Inferior parietal cortex (tissue), 1 donor: ENCODE measurements at regions not wholly inside any gene's neighbourhood (a gene's known extent, or its start where the extent isn't known, plus 50 kb on each side); places are given as distances from the start of the nearest gene placed in this dataset.
"Not testable (repeated sequence)": the region's sequence is repeated elsewhere in the genome, so short reads cannot be mapped to it uniquely, and the experiment has no call there.

Experiments used
- DNase-seq: peaks from one replicate; pipeline ENCODE4 v3.0.0-alpha.2; 2016; ENCODE audit errors: extremely low spot score

DNA sequence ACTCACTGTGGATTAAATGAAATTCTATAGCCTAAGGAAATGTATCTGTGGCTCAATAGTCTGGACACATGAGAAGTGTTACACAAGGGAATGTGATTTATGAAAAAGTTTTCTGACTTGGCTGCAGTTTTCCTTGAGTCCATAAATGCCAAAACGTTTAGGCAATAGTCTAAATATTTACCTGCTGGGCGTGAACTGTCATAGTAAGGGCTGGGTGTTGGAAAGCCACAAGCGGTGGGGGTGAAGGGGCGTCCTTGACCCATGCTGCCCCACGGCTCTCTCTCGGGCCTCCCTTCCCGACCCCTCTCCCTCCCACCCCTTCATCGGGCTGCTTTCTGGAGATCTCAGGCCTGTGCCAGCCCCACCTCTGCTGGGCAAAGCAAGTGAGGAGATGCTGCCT is 223.7 kb downstream of the BUB3 start:
- DNase-seq = no peak

DNA sequence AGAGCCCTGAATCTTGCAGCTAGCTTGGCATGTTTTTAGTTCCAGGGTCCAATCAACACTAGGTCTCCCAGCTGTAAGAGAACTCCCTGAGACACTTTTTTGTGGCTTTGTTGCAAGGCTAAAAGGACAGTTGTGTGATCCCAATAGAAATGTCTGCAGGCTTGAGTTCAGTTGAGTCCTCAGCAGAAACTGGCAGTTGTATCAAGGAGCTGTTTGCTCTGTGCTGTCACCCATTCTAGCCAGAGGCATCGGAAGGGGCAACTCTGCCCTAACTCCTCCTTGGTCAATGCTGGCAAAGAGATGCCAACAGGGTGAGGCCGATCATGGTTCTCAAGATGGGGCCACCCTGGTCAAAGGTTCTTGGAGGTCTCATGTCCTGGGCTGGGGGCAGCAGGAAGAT is 224.1 kb downstream of the BUB3 start:
- DNase-seq = no peak

DNA sequence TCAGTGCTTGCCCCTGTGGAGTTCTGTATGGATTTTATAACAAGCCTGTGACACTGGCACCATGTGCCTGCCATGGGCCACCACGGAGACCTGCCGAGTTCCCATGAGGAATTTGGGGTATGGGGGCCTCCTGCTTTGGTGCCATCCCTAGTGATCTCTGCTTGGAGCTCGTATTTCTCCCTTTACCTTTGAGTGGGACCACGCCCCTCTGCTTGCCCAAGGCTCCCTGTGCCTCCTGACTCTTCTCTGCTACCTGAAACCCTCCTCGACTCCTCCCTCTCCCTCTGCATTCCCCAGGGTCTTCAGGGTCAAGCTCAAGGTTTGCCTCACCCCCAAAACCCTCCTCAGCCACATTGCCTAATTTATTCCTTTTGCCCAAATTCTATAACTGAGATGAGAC is 225.0 kb downstream of the BUB3 start:
- no peak for DNase-seq

DNA sequence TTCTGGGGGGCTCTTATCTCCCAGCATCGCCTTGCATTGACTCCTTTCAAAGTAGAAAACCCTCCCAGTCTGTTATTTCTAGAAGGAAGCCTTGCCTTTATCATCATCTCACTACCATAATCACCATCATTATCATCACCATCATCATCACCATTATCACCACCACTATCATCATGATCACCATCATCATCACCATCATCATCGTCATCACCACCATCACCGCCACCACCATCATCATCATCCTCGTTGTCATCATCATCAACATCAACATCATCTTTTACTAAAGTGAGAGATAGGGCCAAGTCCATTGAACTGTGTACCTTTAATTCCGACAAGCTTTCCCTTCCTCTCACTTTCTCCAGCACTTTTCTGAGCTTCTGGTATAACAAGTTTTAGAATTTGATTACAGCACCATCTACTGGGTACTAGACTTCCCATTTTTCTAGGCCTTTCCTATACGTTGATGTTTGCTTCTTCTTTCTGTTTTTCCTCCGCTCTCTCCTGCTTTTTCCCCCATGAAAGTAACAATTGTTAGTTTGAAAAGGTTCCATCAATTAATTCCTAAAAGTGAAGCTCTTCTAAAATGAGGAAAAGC is 226.4 kb downstream of the BUB3 start:
- DNase-seq = peak; percentile 75

DNA sequence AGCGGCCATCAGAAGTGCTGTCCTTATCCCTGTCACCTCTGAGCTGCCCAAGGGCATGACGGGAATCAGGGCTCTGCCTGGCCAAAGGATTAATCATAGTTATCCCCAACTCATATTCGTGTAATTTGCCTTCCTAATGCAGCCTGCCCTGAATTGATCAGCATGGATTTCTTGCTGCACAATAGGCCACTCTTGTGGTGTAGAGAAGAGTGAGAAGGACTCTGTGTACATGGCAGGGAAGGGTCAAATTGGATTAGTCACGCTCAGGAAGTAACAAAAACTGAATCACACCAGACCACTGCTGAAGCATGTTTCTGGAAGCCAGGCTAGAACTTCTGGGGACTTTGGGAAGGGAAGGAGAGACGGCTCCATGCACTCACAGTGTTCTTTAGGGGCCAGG is 227.0 kb downstream of the BUB3 start:
- DNase-seq = no peak

DNA sequence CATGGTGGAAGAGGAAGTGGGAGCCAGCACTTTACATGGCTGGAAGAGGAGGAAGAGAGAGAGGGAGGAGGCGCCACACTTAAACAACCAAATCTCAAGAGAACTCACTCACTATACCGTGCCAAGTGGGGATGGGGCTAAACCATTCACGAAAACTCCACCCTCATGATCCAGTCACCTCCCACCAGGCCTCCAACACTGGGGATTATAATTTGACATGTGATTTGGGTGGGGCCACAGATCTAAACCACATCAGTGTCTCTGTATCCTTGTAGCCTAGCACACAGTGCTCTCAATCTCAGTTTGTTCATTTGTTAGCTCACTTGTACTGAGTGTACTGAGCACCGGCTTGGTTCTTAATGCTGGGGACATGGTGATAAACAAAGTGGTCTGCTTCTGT is 228.3 kb downstream of the BUB3 start:
- no peak for DNase-seq

DNA sequence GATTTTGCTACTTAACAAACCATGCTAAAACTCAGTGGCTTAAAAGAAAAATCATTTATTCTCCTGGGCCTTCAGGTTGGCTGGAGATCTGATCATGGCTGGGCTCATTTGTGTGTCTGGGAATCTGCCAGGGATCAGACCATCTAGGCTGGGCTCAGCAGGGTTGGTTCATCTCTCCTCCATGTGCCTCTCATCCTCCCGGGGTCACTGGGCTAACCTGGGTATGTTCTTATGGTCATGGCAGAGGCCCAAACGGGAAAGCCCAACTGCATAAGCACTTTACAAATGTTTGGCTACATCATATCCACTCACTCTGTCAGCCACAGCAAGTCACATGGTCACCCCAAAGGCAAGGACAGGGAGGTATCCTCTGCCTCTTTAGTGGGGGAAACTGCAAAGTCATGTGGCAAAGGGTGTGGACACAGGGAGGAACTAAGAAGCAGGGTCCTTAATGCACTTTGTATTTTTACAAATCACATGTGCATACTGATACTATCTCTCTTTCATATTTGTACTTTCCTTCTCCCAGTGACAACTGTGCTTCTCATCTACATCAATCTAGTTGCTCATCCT is 231.4 kb downstream of the BUB3 start:
- DNase-seq = no peak

DNA sequence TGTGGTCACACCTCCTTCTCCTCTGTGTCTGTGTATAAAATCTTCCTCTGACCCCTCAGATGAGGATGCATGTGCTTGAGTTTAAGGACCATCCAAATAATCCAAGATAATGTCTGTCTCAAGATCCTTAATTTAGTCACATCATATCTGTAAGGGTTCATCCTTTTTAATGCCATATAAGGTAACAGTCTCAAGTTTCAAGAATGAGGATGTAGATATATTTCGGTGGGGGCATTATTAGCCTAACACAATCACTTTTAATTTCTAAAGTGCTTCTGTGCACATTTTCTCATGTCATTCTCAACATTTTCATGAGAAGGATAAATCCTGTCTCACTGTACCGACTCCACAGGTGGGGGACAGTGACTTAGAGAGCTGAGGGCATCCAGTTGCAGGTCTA is 235.3 kb downstream of the BUB3 start:
- no peak for DNase-seq

DNA sequence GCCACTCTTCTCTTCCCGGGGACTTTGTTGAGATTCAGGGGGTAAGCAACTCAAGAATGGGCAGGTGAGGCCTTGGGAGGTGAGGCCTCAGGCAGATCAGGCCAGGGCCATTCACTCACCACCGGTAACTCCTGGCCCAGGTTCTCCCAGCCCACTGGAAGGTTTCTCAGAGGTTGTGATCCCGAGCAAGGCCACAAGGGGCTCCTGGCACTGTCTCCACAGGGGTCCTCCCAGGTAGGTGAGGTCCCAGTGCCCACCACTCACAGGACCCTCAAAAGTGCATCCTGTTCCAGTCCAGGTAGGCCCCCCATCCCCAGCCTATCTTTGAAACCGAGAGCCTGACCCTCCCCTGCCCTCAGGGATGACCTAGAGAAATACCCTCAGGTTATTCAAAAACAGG is 236.1 kb downstream of the BUB3 start:
- DNase-seq = no peak

DNA sequence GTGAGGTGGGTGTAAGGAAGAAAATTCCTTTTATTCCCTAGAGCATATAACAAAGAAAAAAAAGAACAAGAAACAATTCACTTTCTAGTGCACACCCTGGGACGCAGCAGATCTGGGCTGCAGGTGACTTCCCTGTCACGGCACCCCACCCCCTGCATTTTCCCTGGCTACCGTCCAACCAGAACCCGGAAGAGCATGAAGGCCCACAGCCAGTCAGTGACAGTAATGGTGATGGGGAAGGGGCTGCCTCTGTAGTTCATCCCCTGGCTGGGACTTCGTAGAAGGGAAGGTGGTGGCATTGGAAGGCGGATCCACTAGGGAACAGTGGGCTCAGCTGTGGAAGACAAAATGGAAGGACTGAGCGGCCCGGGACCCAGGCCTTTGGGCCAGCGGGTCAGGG is 236.7 kb downstream of the BUB3 start:
- no peak for DNase-seq

DNA sequence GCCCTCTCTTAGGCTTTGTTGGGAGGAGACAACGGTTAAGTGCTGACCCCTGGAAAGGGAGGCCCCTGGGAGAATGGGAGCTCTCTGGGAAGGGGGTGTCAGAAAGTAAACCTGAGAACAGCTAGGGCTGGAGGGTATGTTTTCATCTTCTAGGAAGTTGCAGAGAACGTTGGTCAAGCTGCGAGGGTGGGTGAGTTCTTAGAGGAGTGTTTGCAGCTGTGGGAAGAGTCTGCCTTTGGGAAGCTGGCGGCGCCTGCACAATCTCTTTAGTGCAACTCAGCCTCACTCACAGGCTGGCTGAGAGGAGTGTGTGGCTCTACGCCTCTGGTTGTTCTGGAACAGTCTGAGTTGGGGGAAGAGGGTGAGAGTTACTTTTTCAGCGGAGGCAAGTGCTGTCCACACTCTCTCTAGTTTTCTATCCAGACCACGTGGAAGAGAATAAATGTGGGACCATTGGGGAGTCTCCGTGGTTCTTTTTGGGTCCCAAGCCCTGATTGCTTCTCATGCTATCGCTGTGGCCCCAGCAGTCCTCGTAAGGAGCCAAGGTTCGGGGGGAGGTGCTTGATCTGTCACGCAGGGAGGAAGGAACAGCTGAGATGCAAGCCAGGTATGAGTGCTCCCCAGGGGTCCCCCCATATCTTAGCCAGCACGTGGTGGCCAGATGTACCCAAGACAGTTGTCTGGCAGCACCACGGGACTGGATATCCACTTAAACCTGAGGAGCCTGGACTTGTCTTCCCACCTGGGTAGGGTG is 237.2 kb downstream of the BUB3 start:
- DNase-seq = no peak

DNA sequence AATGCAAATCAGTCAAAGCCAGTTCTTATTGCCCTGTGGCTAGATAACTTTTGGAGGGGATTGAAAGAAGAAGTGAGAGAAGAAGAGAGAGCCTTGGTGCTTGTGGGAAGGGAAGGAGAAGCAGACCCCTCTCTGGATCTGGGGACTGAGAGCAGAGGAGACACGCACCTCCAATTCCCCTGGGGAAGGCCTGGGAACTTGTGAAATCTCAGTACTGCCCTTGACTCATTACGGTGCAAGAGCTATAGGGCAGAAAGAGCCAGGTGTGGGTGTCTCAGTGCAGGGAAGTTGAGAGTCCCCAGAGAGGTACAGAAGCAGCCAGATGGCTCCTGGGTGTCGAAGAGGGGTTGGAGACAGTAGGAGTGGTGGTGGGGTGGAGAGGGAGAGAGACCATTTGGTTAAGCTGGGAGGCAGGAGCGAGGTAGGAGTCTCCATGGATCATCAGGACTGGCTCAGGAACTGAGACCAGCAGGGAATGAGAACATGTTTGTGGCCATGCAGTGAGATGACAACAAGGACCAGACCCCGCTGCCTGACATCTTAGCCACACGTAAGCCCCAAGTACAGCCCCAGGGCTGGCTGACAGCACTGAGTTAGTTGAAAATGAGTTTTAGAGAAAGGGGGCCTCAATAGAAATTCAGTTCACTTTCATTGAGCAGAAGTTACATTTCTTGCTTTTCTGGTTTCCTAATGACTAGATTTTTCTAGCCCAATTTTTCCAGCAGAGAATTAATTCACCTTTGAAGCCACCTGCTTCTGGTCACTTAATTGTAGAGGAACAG is 238.2 kb downstream of the BUB3 start:
- DNase-seq = no peak

DNA sequence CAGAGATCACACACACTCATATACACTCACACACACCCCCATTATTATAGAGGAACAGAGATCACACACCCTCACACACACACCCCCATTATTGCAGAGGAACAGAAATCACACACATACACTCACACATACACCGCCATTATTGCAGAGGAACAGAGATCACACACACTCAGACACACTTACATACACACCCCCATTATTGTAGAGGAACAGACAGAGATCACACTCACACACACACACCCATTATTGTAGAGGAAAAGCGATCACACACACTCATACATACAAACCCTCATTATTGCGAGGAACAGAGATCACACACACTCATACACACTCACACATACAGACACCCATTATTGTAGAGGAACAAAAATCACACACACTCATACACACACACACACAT is 239.0 kb downstream of the BUB3 start:
- DNase-seq = no peak

DNA sequence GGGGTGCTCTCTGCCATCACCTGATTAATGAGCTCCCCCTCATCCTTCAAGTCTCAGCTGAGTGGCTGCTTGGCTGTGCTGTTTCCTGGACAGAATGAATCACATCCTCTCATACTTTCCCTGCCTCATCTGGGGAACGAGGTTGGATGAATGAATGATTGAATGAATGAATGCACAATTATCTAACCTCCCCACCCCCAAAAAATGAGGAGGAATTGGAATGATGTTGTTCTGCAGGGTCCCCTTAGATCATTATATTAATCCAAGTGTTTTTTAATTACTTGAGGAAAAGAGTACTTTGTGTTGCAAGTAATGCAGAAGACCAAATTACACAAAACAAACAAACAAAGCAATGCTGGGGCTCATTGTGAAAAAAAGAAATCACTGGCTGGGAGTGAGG is 240.2 kb downstream of the BUB3 start:
- DNase-seq = no peak

DNA sequence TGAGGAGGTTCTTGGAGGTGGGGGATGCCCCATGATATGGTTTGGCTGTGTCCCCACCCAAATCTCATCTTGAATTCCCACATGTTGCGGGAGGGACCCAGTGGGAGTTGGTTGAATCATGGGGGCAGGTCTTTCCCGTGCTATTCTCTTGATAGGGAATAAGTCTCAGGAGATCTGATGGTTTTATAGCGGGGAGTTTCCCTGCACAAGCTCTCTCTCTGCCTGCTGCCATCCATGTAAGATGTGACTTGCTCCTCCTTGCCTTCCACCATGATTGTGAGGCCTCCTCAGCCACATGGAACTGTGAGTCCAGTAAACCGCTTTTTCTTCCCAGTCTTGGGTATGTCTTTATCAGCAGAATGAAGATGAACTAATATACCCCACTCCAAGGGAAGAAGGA is 241.0 kb downstream of the BUB3 start:
- DNase-seq = not testable (repeated sequence)

DNA sequence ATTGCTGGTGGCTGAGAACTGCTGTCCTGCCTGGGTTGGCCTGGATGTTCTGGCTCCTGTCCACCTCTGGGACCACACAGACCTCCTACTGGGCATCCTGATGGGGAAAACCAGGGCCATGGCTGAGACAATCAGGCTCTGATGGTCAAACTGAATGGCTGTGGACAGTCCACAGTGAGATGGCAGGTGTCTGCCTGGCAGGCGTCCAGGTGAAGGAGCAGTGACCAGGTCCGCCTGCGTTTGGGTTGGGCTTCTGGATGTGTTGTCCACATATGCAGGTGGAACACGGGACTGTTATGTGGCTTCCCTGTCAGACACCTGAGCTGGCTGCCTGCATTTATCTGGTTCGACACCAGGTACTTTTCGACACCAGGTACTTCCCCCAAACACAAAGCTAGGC is 241.7 kb downstream of the BUB3 start:
- no peak for DNase-seq

DNA sequence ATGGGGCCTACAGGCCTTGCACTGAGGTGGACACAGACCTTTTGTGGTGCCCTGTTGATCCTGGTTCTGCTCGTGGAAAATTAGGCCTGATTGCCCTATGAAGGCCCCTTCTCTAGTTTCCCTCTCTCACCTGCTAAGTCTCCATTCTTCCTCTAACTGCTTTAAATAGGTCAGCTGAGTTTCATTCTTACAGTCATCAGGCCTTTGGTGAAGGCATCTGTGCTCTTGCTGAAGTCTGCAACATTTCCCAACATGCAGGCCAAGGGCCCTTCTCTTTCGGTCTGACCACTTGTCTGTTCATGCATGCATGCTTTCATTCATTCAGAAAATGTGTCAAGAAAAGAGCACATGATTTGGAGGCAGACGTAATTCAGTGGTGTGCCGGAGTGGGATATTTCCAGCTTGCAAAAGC is 244.0 kb downstream of the BUB3 start:
- DNase-seq = no peak

DNA sequence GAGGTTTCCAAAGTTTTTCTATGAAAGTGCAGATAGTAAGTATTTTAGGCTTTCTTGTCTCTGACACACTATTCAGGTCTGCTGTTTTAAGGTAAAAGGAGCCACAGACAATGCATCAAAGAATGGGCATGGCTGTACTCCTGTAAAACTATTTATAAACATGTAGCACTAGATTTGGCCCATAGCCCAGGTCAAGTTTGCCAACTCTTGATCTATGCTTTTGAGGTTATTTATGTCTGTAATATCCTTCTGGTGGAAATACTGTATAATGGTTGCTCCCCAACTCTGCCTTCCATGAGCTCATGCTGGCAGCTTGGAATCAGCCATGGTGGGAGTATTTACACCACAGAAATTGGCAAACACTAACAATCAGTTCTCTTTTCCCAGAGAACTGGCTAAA is 244.6 kb downstream of the BUB3 start:
- no peak for DNase-seq

DNA sequence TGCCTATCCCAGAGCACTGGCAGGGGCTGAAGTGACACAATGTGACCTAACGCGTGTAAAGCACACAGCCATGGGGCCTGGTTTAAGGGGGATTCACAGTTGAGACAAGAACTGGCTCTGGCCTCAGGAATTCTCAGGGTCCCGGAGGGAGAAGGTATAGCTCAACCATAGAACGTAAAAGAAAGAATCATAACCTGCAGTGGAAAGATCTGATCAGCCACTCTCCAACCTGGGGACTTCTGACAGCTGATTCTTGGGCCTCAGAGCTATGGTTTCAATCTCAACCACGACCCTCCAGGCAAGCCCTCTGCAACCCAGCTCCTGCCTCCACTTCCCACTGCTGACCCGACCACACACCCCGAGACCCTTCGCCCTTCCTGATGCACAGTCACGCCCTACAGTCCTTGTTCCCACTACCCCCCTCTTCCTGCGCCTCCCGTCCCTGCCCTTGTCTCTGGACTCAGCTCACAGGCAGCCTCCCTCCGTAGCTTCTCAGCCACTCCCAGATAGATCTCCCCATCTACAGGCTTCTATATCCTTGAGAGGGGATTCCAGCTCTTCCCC is 245.2 kb downstream of the BUB3 start:
- DNase-seq = no peak

DNA sequence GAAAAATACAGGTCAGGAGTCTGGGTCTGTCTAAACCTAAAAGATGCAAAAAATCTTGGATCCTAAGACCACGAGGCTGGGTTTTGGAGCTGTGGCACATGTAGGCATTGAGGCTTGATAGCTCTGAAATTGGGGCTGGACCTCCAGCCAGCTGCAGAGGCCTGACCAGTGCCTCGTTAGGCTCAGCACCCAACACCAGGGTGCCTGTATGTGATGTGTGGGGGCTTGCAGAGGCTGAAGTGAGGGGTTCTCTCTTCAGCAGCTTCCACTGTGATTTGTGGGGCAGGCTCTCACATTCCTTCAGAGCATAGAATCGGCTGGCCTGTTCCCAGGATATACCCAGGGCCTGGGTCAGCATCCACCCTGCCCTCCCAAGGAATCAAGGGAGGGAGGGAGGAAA is 247.8 kb downstream of the BUB3 start:
- DNase-seq = no peak

DNA sequence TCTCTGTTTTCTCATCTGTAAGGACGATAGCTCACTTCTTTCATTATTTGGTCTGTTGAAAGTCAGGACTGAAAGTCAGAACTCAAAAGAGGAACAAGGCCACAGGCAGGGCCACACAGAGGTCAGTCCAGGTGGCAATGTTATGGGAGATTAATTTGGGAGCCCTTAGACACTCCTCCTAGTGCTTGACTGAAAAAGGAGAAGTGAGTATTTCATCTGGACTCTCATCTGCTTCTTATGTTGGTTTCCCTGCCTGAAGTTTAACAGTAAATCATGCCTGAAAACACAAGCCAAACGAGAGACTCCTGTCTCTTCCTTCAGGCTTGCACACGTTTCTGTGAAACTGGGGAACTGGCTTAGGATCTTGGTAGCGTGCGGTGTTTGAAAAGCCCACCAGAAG is 248.5 kb downstream of the BUB3 start:
- no peak for DNase-seq

DNA sequence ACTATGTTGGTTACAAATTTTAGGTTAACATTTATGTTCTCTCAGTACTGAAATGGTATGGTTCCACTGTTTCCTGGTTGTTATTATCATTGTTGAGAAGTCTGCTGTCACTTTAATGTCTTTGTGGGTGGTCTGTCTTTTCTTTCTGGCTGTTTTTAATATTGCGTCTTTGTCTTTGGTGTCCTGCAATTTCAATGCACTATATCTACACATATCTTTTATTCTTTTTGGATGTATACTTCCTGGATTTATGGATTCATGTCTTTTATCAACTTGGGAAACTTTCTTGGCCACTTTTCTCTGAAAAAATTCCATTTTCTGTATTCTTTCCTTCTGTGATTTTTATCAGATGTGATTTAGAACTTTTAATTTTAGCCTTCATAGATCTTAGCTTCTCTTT is 250.2 kb downstream of the BUB3 start:
- no peak for DNase-seq
